HG03565 (cell line): ENCODE measurements at regions not wholly inside any gene's neighbourhood (a gene's known extent, or its start where the extent isn't known, plus 50 kb on each side); places are given as distances from the start of the nearest gene placed in this dataset.
A peak's percentile ranks its signal among the peaks of the same experiment; 100 is the strongest.

Source experiments
- ATAC-seq: cut with Tn5 transposase; IDR thresholded peaks from one replicate; pipeline ENCODE4 v1.9.1; 2021; ENCODE audit warnings: mild to moderate bottlenecking, moderate library complexity; ENCODE audit not compliant: unreplicated experiment

GRCh38 chr5:93322974-93323860, 257.8 kb downstream of the NR2F1-AS1 start:
- no peak for ATAC-seq

DNA sequence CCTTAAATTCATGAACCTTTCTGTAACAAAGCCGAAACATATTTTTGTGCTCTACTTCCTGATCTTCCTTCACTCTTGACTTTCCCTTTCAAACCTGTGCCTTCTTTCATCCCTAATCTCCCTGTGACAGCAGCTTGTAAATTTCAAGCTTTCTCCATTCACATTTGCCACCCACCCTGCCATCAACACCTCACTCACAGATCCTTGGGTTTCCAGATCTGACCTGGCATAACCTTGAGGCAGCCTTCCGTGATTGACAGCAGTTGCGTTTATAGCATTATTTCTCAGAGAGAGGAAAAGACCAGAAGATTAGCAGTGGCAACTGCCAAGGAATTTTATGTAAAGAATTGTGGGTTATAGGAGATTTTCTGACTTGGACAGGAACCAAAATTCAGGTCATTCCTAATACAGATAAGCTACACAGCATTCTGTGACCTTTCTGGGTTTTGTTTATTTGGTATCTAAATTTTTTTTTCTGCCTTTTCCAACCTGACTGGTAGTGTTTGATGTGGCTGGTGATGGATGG, 260.0 kb downstream of the NR2F1-AS1 start:
- ATAC-seq = no peak

DNA sequence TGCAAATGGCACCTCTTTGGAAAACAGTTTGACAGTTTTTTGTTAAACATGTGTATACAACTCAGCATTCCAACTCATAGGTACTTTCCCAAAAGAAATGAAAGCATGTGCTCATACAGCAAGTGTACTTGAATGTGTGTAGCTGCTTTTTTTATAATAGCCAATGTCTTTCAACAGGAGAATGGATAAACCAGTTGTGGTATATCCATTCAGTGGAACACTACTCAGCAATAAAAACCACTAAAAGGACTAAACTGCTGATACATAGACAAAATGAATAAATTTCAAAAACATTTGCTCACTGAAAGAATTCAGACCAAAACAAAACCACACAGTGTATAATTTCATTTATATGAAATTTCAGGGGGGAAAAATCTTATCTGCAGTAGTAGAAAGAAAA, 267.3 kb downstream of the NR2F1-AS1 start:
- ATAC-seq = no peak

GRCh38 chr5:93311881-93312280, 269.1 kb downstream of the NR2F1-AS1 start:
- ATAC-seq = no peak

- ATAC-seq = no peak
These were observed 273.5 kb downstream of the NR2F1-AS1 start for GRCh38 chr5:93307557-93307956.

GRCh38 chr5:93305984-93306383, 275.0 kb downstream of the NR2F1-AS1 start:
- no peak for ATAC-seq

DNA sequence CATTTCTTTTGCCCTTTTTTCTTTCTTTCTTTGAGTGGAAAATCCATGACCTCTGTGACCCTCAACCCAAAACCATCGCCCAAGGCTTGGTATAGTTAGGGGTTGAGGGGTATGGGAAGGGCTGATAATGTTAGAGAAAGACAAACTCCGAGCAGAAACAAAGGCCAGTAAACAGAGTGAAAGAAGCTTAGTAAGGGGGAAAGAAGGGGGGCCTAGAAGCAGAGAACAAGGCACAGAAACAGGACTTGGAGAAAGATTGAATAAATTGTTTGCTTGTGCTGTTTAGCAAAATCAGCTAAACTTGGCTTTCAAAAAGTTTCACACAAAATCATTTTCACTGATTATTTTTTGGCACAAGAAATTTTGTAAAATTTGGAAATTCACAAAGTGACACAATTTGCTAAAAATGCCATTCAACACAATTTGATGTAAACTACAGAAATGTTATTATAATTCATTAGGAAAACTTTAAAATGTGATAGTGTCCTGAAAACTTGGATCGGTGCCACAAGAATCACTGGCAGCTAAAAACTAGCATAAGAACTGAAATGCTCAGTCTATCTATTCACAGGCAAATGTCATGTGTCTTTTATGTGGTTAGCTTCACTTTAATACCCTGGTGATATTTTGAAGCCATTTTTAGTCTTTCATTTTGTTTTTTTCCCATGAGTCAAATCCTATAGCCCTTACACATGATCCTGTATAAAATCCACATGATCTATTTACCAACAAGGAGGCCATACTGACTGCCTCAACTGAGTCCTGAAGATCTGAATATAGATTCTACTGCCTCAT, 276.4 kb downstream of the NR2F1-AS1 start:
- ATAC-seq = no peak

GRCh38 chr5:93303291-93303691, 277.7 kb downstream of the NR2F1-AS1 start:
- ATAC-seq = no peak

GRCh38 chr5:93302711-93303110, 278.3 kb downstream of the NR2F1-AS1 start:
- no peak for ATAC-seq

- no peak for ATAC-seq
These were observed 280.1 kb downstream of the NR2F1-AS1 start for GRCh38 chr5:93300945-93301344.

GRCh38 chr5:93300309-93300923, 280.6 kb downstream of the NR2F1-AS1 start:
- ATAC-seq = no peak

DNA sequence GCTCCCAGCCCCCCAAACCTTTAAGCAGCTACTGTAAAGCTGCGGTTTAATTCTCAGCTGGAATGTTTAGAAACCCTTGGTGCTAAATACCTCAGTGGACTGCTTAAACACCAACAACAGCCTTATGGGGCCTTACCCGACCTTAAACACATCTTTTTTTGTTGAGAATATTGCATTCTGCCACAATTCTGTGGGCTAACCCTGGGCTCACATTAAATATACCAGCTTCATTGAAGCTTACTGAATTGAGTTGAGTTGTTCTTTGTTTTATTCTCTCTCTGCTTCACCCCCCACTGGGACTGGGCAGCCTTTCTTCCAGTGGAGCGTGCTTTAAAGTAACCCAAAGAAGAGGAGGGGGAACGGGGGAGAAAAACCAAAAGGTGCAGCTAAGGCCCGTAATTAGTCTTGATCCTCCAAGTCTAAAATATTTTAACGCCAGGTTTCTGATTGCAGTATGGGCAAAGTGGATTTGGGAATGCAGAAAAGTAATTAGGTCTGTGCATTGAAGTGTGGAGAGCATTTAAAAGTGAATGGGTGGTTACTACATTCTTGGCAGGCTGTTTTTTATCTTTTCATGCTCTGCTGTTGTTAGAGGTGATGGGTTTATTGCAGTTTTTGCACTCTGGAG, 281.2 kb downstream of the NR2F1-AS1 start:
- ATAC-seq = no peak

DNA sequence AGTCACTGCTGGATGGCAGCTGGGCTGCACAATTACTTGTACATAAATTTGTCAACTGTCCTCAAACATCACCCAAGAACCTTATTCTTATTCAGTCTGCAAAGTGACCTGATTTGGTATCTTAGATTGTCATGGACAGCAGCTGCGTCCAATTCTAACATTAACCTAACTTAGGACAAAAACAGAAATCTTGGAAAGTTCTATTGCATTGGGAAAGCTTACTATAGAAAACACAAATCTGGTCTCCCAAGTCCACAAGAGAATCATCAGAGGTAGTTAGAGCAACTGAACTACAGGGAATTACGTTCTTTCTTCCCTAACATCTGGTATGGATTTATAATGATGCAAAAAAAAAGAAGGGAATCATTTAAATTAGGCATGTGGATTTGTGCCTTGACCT, 283.9 kb downstream of the NR2F1-AS1 start:
- no peak for ATAC-seq

DNA sequence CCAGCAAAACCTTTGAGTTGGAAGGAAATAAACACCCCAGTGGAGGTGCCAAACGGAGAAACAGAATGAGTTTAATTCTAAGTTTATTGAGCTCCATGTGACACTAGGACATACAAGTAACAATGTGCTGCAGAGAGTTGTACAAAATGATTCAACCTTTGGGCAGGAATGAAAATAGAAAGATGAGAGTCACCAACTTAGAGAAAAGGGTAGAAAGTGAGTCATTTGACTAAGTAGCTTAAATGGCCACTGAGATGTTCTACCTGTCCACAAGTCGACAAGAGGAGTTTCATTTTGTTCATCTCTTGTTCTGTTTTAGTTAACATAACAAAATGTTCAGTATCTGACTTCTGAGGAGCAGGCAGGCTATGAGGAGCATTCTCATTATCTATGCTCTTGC, 284.7 kb downstream of the NR2F1-AS1 start:
- ATAC-seq = peak; percentile 60

GRCh38 chr5:93294996-93295395, 286.0 kb downstream of the NR2F1-AS1 start:
- ATAC-seq = no peak

GRCh38 chr5:93294199-93294598, 286.8 kb downstream of the NR2F1-AS1 start:
- ATAC-seq = no peak

DNA sequence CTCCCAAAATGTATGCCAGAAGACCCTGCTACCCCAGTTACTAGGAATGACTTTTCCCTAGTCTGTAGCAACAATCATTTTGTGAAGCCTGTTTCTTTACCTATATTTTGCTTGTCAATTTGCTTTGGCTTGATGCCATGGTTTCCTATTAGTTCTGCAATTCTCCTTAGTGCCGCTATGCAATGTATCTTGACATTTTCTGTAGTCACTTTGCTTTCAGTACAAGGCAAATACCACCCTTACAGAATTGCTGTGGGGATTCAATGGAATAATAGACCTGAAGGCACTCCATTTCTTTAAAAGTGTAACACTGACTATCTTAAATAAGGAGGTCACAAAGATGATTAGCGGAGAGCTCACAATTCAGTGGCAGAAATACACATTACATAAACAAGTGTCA, 291.1 kb downstream of the NR2F1-AS1 start:
- ATAC-seq = no peak

DNA sequence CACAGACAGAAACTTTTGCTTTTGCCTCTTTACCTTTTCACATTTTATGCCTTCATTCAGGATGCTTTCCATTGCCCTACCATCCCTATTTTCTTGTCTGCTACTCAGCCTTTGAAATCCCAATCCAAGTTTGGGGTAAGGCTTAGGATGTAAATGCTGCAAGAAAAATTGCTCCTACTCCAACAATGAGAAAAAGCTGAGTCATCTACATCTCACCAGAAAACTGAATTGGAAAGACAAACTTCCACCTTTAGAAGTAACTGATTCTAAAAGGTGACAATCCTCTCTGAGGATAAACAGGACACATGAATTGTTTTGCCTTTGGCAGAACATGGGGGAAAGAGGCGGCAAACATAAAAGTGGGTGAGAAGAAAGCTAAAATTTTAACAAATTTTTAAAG, 295.6 kb downstream of the NR2F1-AS1 start:
- no peak for ATAC-seq

- ATAC-seq = no peak
These were observed 298.8 kb downstream of the NR2F1-AS1 start for GRCh38 chr5:93281980-93282772.

DNA sequence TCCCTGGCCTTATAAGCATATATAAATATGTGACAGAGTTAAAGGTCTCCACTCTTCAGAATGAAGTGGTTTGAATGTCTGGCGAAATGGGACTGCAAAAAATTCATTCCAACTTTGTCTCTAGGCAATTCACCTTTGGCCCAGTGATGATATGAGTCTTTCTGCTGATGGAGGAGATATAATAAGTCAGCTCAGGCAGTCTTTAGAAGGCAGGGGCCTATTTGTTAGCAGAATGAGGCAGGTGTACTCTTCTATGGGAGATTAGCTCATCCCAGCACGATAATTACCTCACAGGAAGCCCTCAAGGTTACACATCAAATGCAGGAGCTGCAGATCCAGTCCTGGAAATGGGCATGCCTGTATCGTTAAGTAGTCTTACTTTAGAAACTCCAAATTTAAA, 300.5 kb downstream of the NR2F1-AS1 start:
- ATAC-seq = no peak
